OCI-LY3 (cell line): ENCODE measurements at regions not wholly inside any gene's neighbourhood (a gene's known extent, or its start where the extent isn't known, plus 50 kb on each side); places are given as distances from the start of the nearest gene placed in this dataset.

Experiments used
- H2AFZ ChIP-seq: fragments of 200-600, 300-600 bp; shearing (Covaris generic); 2 replicates; pipeline ENCODE4 v1.6.0; 2014; ENCODE audit warnings: antibody characterized with exemption, low read depth, low read length
- H3K27ac ChIP-seq: fragments of 200-600, 300-600 bp; sonication (generic); 2 replicates; pipeline ENCODE4 v1.5.1; 2014; ENCODE audit warnings: mild to moderate bottlenecking, low read length, moderate library complexity, mixed read lengths
- H3K27me3 ChIP-seq: fragments of 200-600, 300-600 bp; sonication (generic); 2 replicates; pipeline ENCODE4 v1.6.1; 2014; ENCODE audit warnings: low read depth, low read length, mixed read lengths
- H3K36me3 ChIP-seq: fragments of 200-600, 300-600 bp; sonication (generic); replicated peaks from 2 replicates; pipeline ENCODE3; 2014; ENCODE audit warnings: low read depth, low read length, mixed read lengths
- H3K4me1 ChIP-seq: fragments of 300-600, 200-600 bp; sonication (generic); 2 replicates; pipeline ENCODE4 v1.6.1; 2014; ENCODE audit warnings: low read length, mixed read lengths
- H3K4me2 ChIP-seq: fragments of 200-600, 300-600 bp; sonication (generic); 2 replicates; pipeline ENCODE4 v1.6.1; 2014; ENCODE audit warnings: low read length, mixed read lengths
- H3K4me3 ChIP-seq: fragments of 300-600, 200-600 bp; sonication (generic); 2 replicates; pipeline ENCODE4 v1.5.1; 2014; ENCODE audit warnings: antibody characterized with exemption, mild to moderate bottlenecking, low read length, moderate library complexity
- H3K79me2 ChIP-seq: fragments of 300-600, 200-600 bp; shearing (Covaris generic); 2 replicates; pipeline ENCODE4 v1.6.1; 2014; ENCODE audit warnings: mild to moderate bottlenecking, low read length, mixed read lengths
- H3K9ac ChIP-seq: fragments of 300-600, 200-600 bp; shearing (Covaris generic); 2 replicates; pipeline ENCODE4 v1.6.0; 2014; ENCODE audit warnings: mild to moderate bottlenecking, low read length, moderate library complexity
- H3K9me3 ChIP-seq: fragments of 200-600, 300-600 bp; shearing (Covaris generic); 2 replicates; pipeline ENCODE4 v1.6.1; 2014; ENCODE audit warnings: low read length, mixed read lengths; ENCODE audit not compliant: insufficient read depth
- H4K20me1 ChIP-seq: fragments of 200-600, 300-600 bp; sonication (generic); 2 replicates; pipeline ENCODE4 v1.6.1; 2016; ENCODE audit warnings: low read length, mixed read lengths; ENCODE audit not compliant: insufficient read depth
- CTCF ChIP-seq: fragments of 200-600, 300-600 bp; sonication (generic); IDR thresholded peaks from 2 replicates; pipeline ENCODE4 v1.5.1; 2014; ENCODE audit warnings: antibody characterized with exemption, low read length, low read depth
- EZH2phosphoT487 ChIP-seq: fragments of 200-600 bp; shearing (Covaris generic); IDR thresholded peaks from 2 replicates; pipeline ENCODE4 v1.6.1; 2018; ENCODE audit warnings: antibody characterized with exemption, mixed run types, low read depth

- Histone ChIP-seq H3K4me3 (no peak overlapping the region), H3K36me3 (no peaks in the 10 kb centered on the region), H3K9ac (no peak overlapping the region), H3K9me3 (no peaks in the 10 kb centered on the region), H3K4me2 (no peak overlapping the region), H3K27ac (no peak overlapping the region), H4K20me1 (no peaks in the 10 kb centered on the region), H3K79me2 (no peaks in the 10 kb centered on the region), H2AFZ (no peak overlapping the region), H3K27me3 (peaks cover 4% of the 10 kb centered on the region; the same call in 1 of the 2 replicates), H3K4me1 (no peaks in the 10 kb centered on the region)
- TF ChIP-seq CTCF (no peak), EZH2phosphoT487 (no peak)
Observed at GRCh38 chr17:79183043-79183292, 108.3 kb downstream of the ENGASE start.

- TF ChIP-seq CTCF (no peak), EZH2phosphoT487 (no peak)
- H3K27ac ChIP-seq, result no peak overlapping the region
- H3K36me3 ChIP-seq, result no peaks in the 10 kb centered on the region
- H3K4me2 ChIP-seq, result no peak overlapping the region
- H2AFZ ChIP-seq, result no peak overlapping the region
- no peak overlapping the region for H3K9ac ChIP-seq
- no peak overlapping the region for H3K4me3 ChIP-seq
- no peaks in the 10 kb centered on the region for H4K20me1 ChIP-seq
- no peaks in the 10 kb centered on the region for H3K4me1 ChIP-seq
- H3K9me3 ChIP-seq, result no peaks in the 10 kb centered on the region
- no peaks in the 10 kb centered on the region for H3K79me2 ChIP-seq
- H3K27me3 ChIP-seq, result peaks cover 4% of the 10 kb centered on the region; the same call in 1 of the 2 replicates
Observed at GRCh38 chr17:79182176-79183042, 107.8 kb downstream of the ENGASE start.

GRCh38 chr17:79180358-79181005 lies 105.9 kb downstream of the ENGASE start:
- Histone ChIP-seq H3K9ac (no peak overlapping the region), H3K36me3 (no peaks in the 10 kb centered on the region), H3K4me2 (no peak overlapping the region), H3K27ac (no peak overlapping the region), H3K4me1 (no peaks in the 10 kb centered on the region), H3K4me3 (no peak overlapping the region), H2AFZ (no peak overlapping the region), H4K20me1 (no peaks in the 10 kb centered on the region), H3K79me2 (no peaks in the 10 kb centered on the region), H3K27me3 (peaks cover 3% of the 10 kb centered on the region; the same call in 1 of the 2 replicates), H3K9me3 (no peaks in the 10 kb centered on the region)
- no peak for TF ChIP-seq CTCF
- no peak for TF ChIP-seq EZH2phosphoT487

GRCh38 chr17:79179334-79179733 lies 104.7 kb downstream of the ENGASE start:
- TF ChIP-seq EZH2phosphoT487, result no peak
- no peak for TF ChIP-seq CTCF
- Histone ChIP-seq H3K4me2 (no peak overlapping the region), H3K27me3 (0 out of 2 replicates have a peak, but pooled peaks cover 2% of the 10 kb centered on the region)

More at GRCh38 chr17:79179334-79179733, 104.7 kb downstream of the ENGASE start:
- H3K27ac ChIP-seq, result no peak overlapping the region
- H3K9ac ChIP-seq, result no peak overlapping the region
- no peak overlapping the region for H3K4me3 ChIP-seq
- no peaks in the 10 kb centered on the region for H3K4me1 ChIP-seq
- no peak overlapping the region for H2AFZ ChIP-seq
- H4K20me1 ChIP-seq, result no peaks in the 10 kb centered on the region
- no peaks in the 10 kb centered on the region for H3K79me2 ChIP-seq
- no peaks in the 10 kb centered on the region for H3K9me3 ChIP-seq
- H3K36me3 ChIP-seq, result no peaks in the 10 kb centered on the region
